Activated CD4-positive, alpha-beta T cell treated with anti-CD3 and anti-CD28 coated beads for 24 hours (primary cell): ENCODE measurements at regions not wholly inside any gene's neighbourhood (a gene's known extent, or its start where the extent isn't known, plus 50 kb on each side); places are given as distances from the start of the nearest gene placed in this dataset.
"Not testable (repeated sequence)": the region's sequence is repeated elsewhere in the genome, so short reads cannot be mapped to it uniquely, and the experiment has no call there.

Experiments used
- DNase-seq, 2 donors: peaks; one replicate each; pipeline ENCODE4 v3.0.0-alpha.2; 2020; ENCODE audit warnings: low read depth in 2 of 2

GRCh38 chr5:71907001-71907588, 188.0 kb downstream of the CARTPT start:
- DNase-seq = no peak

- DNase-seq = no peak
Observed at GRCh38 chr5:71907608-71908145, 188.6 kb downstream of the CARTPT start.

GRCh38 chr5:71910741-71911140, 191.7 kb downstream of the CARTPT start:
- DNase-seq = no peak

GRCh38 chr5:71912021-71912420, 192.9 kb downstream of the CARTPT start:
- no peak for DNase-seq

GRCh38 chr5:71914281-71914680, 193.0 kb upstream of the MAP1B start:
- DNase-seq = no peak

GRCh38 chr5:71922584-71923106, 184.6 kb upstream of the MAP1B start:
- DNase-seq = no peak

- DNase-seq = no peak
Observed at GRCh38 chr5:71923755-71924154, 183.5 kb upstream of the MAP1B start.

GRCh38 chr5:71924325-71924724, 182.9 kb upstream of the MAP1B start:
- no peak for DNase-seq

- DNase-seq = no peak
Observed at GRCh38 chr5:71924980-71925379, 182.3 kb upstream of the MAP1B start.

- no peak for DNase-seq
Observed at GRCh38 chr5:71925608-71926091, 181.6 kb upstream of the MAP1B start.

GRCh38 chr5:71929003-71929402, 178.3 kb upstream of the MAP1B start:
- DNase-seq = no peak

GRCh38 chr5:71930554-71930953, 176.7 kb upstream of the MAP1B start:
- DNase-seq = not testable (repeated sequence)

- no peak for DNase-seq
Observed at GRCh38 chr5:71932131-71932654, 175.1 kb upstream of the MAP1B start.

GRCh38 chr5:71932655-71933338, 174.5 kb upstream of the MAP1B start:
- DNase-seq = no peak

- DNase-seq = no peak
Observed at GRCh38 chr5:71934322-71934721, 173.0 kb upstream of the MAP1B start.

GRCh38 chr5:71937921-71938698, 169.2 kb upstream of the MAP1B start:
- DNase-seq = no peak

- DNase-seq = no peak
Observed at GRCh38 chr5:71938895-71939294, 168.4 kb upstream of the MAP1B start.

- DNase-seq = no peak
Observed at GRCh38 chr5:71939452-71940230, 167.6 kb upstream of the MAP1B start.

- no peak for DNase-seq
Observed at GRCh38 chr5:71943874-71944273, 163.4 kb upstream of the MAP1B start.

GRCh38 chr5:71945436-71945835, 161.8 kb upstream of the MAP1B start:
- no peak for DNase-seq

GRCh38 chr5:71946343-71947030, 160.8 kb upstream of the MAP1B start:
- DNase-seq = no peak
